ENCODE measurements at regions not wholly inside any gene's neighbourhood (a gene's known extent, or its start where the extent isn't known, plus 50 kb on each side); places are given as distances from the start of the nearest gene placed in this dataset.

- TF ChIP-seq CTCF (IDR thresholded peaks at IDR 0.05; ENCODE audit: low read depth, low read length, missing input control) (peak; percentile 96), HNF4G (IDR thresholded peaks at IDR 0.05) (no peak), MAX (IDR thresholded peaks at IDR 0.05) (peak; percentile 79)
Measured at GRCh38 chr22:25447686-25448434, 116.6 kb upstream of the GRK3 start (continued).

- H3K36me3 ChIP-seq (ENCODE audit: control insufficient read depth in 4 of 4, insufficient read depth in 3 of 4, low read depth in 1 of 4, low read length in 3 of 4) = no peaks in the 10 kb centered on the region
- no peak for TF ChIP-seq EGR1 (IDR thresholded peaks at IDR 0.05; ENCODE audit: low read depth in 2 of 2)
- no peak for TF ChIP-seq YY1 (IDR thresholded peaks at IDR 0.05)
- TF ChIP-seq ATF3 (IDR thresholded peaks at IDR 0.05) = no peak
- TF ChIP-seq RAD21 (IDR thresholded peaks at IDR 0.05) = no peak
- TF ChIP-seq NR2F2 (IDR thresholded peaks at IDR 0.05) = no peak
- no peak for TF ChIP-seq MAX (IDR thresholded peaks at IDR 0.05)
- no peak for TF ChIP-seq CTCF (IDR thresholded peaks at IDR 0.05; ENCODE audit: low read depth, low read length, missing input control)
- no peak for TF ChIP-seq TAF1 (conservative IDR thresholded peaks at IDR 0.05)
- TF ChIP-seq HNF4A (conservative IDR thresholded peaks at IDR 0.05) = no peak
- TF ChIP-seq FOXA1 (IDR thresholded peaks at IDR 0.05) = no peak
- no peak for TF ChIP-seq SP1 (IDR thresholded peaks at IDR 0.05)
- no peak for TF ChIP-seq HNF4G (IDR thresholded peaks at IDR 0.05)
- no peak for TF ChIP-seq ZBTB33 (IDR thresholded peaks at IDR 0.05)
- no peak for TF ChIP-seq REST (IDR thresholded peaks at IDR 0.05)
- TF ChIP-seq GABPA (IDR thresholded peaks at IDR 0.05 in 1 of 2, conservative IDR thresholded peaks at IDR 0.05 in 1 of 2) = no peak
- TF ChIP-seq JUND (IDR thresholded peaks at IDR 0.05) = no peak
- no peak for TF ChIP-seq FOXA2 (IDR thresholded peaks at IDR 0.05)
- no peak for TF ChIP-seq RXRA (IDR thresholded peaks at IDR 0.05)
- peak overlapping the region; percentile 57 to 99 for H3K9ac ChIP-seq (ENCODE audit: low read depth in 1 of 2, low read length in 2 of 2)
- H3K27ac ChIP-seq (ENCODE audit: low read depth in 1 of 2, low read length in 2 of 2) = peak overlapping the region; percentile 70 to 82
- DNase-seq (ENCODE audit: low spot score) = no peak
- no peaks in the 10 kb centered on the region for H3K27me3 ChIP-seq (ENCODE audit: control insufficient read depth in 4 of 4, insufficient read depth in 4 of 4, low read length in 3 of 4)
- peak overlapping the region; percentile 77 to 87 (median 78) for H3K4me3 ChIP-seq (ENCODE audit: low read depth in 1 of 3, low read length in 3 of 3)
- H3K9me3 ChIP-seq (ENCODE audit: control insufficient read depth in 4 of 4, low read length in 3 of 4) = no peaks in the 10 kb centered on the region
- 3% methylated on average over 16 of the region's 16 CpGs for WGBS
- H3K4me1 ChIP-seq (ENCODE audit: control insufficient read depth in 4 of 4, insufficient read depth in 4 of 4, low read length in 3 of 4) = peaks cover 2 to 35% (median 17%) of the 10 kb centered on the region in 4 donors
Measured at GRCh38 chr22:25448435-25449051, 115.9 kb upstream of the GRK3 start.
